ENCODE measurements at regions not wholly inside any gene's neighbourhood (a gene's known extent, or its start where the extent isn't known, plus 50 kb on each side); places are given as distances from the start of the nearest gene placed in this dataset.

DNA sequence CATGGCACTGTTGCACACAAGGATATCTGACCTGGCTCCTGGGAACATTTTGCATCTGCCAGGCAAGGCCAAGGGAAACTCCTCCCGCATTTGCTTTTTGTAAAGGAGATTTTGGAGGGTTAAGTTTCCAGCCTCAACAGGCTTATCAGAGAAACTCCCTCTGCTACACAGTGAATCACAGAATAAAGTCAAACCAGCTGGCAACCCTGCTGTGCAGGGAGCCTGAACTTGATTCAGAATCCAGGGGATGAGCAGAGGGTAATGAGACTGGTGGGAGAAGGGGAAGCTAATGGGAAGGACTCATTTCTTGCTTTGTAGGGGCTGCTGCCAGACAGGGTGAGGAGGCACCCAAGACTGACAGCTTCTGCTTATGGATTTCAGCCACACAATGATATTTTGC lies 185.3 kb upstream of the ISX start:
- Histone ChIP-seq H3K27me3 (ENCODE audit: control insufficient read depth in 4 of 4, insufficient read depth in 4 of 4, low read length in 3 of 4) (peaks cover 0 to 3% (median under 1%) of the 10 kb centered on the region in 4 donors), H3K9me3 (ENCODE audit: control insufficient read depth in 4 of 4, low read length in 3 of 4) (peaks cover 0 to 2% (median 0%) of the 10 kb centered on the region in 4 donors), H3K4me1 (ENCODE audit: control insufficient read depth in 4 of 4, insufficient read depth in 4 of 4, low read length in 3 of 4) (no peaks in the 10 kb centered on the region), H3K4me3 (ENCODE audit: low read depth in 1 of 3, low read length in 3 of 3) (no peak overlapping the region), H3K9ac (ENCODE audit: low read depth in 1 of 2, low read length in 2 of 2) (no peak overlapping the region), H3K27ac (ENCODE audit: low read depth in 1 of 2, low read length in 2 of 2) (no peak overlapping the region), H3K36me3 (ENCODE audit: control insufficient read depth in 4 of 4, insufficient read depth in 3 of 4, low read depth in 1 of 4, low read length in 3 of 4) (no peaks in the 10 kb centered on the region)
- DNase-seq (ENCODE audit: low spot score): no peak
- TF ChIP-seq, protein P1, sequence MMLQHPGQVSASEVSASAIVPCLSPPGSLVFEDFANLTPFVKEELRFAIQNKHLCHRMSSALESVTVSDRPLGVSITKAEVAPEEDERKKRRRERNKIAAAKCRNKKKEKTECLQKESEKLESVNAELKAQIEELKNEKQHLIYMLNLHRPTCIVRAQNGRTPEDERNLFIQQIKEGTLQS (IDR thresholded peaks at IDR 0.05): no peak
- 79% methylated on average over 1 of the region's 1 CpG for WGBS

DNA sequence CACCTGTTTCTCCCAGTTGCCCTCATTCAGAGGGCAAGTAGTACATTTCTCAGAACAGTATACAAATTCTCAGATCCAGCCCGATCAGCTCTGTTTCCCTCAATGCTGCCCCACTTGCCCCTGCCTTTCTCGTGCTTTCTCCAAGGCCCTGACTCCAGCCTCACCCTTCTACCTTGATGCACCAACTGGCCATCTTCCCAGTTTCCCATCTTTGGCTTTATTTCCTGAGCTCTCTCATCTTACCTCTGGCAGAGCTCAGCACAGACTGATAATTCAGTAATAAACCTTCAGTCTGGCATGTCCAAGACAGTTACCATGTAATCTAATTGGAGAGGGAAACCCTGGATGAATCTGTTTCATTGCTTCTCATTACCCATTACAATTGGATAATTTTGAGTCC lies 184.5 kb upstream of the ISX start:
- no peak overlapping the region for H3K4me3 ChIP-seq (ENCODE audit: low read depth in 1 of 3, low read length in 3 of 3)
- 80% methylated on average over 2 of the region's 2 CpGs for WGBS
- H3K4me1 ChIP-seq (ENCODE audit: control insufficient read depth in 4 of 4, insufficient read depth in 4 of 4, low read length in 3 of 4): no peaks in the 10 kb centered on the region
- H3K27ac ChIP-seq (ENCODE audit: low read depth in 1 of 2, low read length in 2 of 2): no peak overlapping the region
- peaks cover 0 to 3% (median 0%) of the 10 kb centered on the region in 4 donors for H3K27me3 ChIP-seq (ENCODE audit: control insufficient read depth in 4 of 4, insufficient read depth in 4 of 4, low read length in 3 of 4)
- no peak overlapping the region for H3K9ac ChIP-seq (ENCODE audit: low read depth in 1 of 2, low read length in 2 of 2)
- peaks cover 0 to 2% (median 0%) of the 10 kb centered on the region in 4 donors for H3K9me3 ChIP-seq (ENCODE audit: control insufficient read depth in 4 of 4, low read length in 3 of 4)
- no peak for DNase-seq (ENCODE audit: low spot score)
- H3K36me3 ChIP-seq (ENCODE audit: control insufficient read depth in 4 of 4, insufficient read depth in 3 of 4, low read depth in 1 of 4, low read length in 3 of 4): no peaks in the 10 kb centered on the region
- TF ChIP-seq, protein P2, sequence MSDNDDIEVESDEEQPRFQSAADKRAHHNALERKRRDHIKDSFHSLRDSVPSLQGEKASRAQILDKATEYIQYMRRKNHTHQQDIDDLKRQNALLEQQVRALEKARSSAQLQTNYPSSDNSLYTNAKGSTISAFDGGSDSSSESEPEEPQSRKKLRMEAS (IDR thresholded peaks at IDR 0.05): no peak
- no peak for TF ChIP-seq YY1 (IDR thresholded peaks at IDR 0.05)
- TF ChIP-seq GABPA (IDR thresholded peaks at IDR 0.05 in 1 of 2, conservative IDR thresholded peaks at IDR 0.05 in 1 of 2): no peak
- TF ChIP-seq JUND (IDR thresholded peaks at IDR 0.05): no peak
- no peak for TF ChIP-seq RXRA (IDR thresholded peaks at IDR 0.05)
- no peak for TF ChIP-seq HNF4A (conservative IDR thresholded peaks at IDR 0.05)
- no peak for TF ChIP-seq RAD21 (IDR thresholded peaks at IDR 0.05)

GRCh38 chr22:34885852-34886251 lies 180.1 kb upstream of the ISX start:
- Histone ChIP-seq H3K36me3 (ENCODE audit: control insufficient read depth in 4 of 4, insufficient read depth in 3 of 4, low read depth in 1 of 4, low read length in 3 of 4) (no peaks in the 10 kb centered on the region), H3K27me3 (ENCODE audit: control insufficient read depth in 4 of 4, insufficient read depth in 4 of 4, low read length in 3 of 4) (no peaks in the 10 kb centered on the region), H3K4me1 (ENCODE audit: control insufficient read depth in 4 of 4, insufficient read depth in 4 of 4, low read length in 3 of 4) (no peaks in the 10 kb centered on the region), H3K4me3 (ENCODE audit: low read depth in 1 of 3, low read length in 3 of 3) (no peak overlapping the region), H3K9ac (ENCODE audit: low read depth in 1 of 2, low read length in 2 of 2) (no peak overlapping the region), H3K9me3 (ENCODE audit: control insufficient read depth in 4 of 4, low read length in 3 of 4) (peaks cover 2 to 9% (median 5%) of the 10 kb centered on the region in 4 donors), H3K27ac (ENCODE audit: low read depth in 1 of 2, low read length in 2 of 2) (no peak overlapping the region)
- no peak for TF ChIP-seq SP1 (IDR thresholded peaks at IDR 0.05)
- TF ChIP-seq YY1 (IDR thresholded peaks at IDR 0.05): no peak
- TF ChIP-seq HNF4G (IDR thresholded peaks at IDR 0.05): no peak
- no peak for TF ChIP-seq FOXA2 (IDR thresholded peaks at IDR 0.05)
- no peak for TF ChIP-seq EGR1 (IDR thresholded peaks at IDR 0.05; ENCODE audit: low read depth in 2 of 2)
- TF ChIP-seq, protein P3, sequence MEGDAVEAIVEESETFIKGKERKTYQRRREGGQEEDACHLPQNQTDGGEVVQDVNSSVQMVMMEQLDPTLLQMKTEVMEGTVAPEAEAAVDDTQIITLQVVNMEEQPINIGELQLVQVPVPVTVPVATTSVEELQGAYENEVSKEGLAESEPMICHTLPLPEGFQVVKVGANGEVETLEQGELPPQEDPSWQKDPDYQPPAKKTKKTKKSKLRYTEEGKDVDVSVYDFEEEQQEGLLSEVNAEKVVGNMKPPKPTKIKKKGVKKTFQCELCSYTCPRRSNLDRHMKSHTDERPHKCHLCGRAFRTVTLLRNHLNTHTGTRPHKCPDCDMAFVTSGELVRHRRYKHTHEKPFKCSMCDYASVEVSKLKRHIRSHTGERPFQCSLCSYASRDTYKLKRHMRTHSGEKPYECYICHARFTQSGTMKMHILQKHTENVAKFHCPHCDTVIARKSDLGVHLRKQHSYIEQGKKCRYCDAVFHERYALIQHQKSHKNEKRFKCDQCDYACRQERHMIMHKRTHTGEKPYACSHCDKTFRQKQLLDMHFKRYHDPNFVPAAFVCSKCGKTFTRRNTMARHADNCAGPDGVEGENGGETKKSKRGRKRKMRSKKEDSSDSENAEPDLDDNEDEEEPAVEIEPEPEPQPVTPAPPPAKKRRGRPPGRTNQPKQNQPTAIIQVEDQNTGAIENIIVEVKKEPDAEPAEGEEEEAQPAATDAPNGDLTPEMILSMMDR (IDR thresholded peaks at IDR 0.05; ENCODE audit: low read depth, low read length, missing input control): no peak
- TF ChIP-seq RAD21 (IDR thresholded peaks at IDR 0.05): no peak
- TF ChIP-seq, protein P4, sequence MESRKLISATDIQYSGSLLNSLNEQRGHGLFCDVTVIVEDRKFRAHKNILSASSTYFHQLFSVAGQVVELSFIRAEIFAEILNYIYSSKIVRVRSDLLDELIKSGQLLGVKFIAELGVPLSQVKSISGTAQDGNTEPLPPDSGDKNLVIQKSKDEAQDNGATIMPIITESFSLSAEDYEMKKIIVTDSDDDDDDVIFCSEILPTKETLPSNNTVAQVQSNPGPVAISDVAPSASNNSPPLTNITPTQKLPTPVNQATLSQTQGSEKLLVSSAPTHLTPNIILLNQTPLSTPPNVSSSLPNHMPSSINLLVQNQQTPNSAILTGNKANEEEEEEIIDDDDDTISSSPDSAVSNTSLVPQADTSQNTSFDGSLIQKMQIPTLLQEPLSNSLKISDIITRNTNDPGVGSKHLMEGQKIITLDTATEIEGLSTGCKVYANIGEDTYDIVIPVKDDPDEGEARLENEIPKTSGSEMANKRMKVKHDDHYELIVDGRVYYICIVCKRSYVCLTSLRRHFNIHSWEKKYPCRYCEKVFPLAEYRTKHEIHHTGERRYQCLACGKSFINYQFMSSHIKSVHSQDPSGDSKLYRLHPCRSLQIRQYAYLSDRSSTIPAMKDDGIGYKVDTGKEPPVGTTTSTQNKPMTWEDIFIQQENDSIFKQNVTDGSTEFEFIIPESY (IDR thresholded peaks at IDR 0.05): no peak
- TF ChIP-seq TAF1 (conservative IDR thresholded peaks at IDR 0.05): no peak
- no peak for TF ChIP-seq RXRA (IDR thresholded peaks at IDR 0.05)
- TF ChIP-seq NR2F2 (IDR thresholded peaks at IDR 0.05): no peak
- TF ChIP-seq, protein P5, sequence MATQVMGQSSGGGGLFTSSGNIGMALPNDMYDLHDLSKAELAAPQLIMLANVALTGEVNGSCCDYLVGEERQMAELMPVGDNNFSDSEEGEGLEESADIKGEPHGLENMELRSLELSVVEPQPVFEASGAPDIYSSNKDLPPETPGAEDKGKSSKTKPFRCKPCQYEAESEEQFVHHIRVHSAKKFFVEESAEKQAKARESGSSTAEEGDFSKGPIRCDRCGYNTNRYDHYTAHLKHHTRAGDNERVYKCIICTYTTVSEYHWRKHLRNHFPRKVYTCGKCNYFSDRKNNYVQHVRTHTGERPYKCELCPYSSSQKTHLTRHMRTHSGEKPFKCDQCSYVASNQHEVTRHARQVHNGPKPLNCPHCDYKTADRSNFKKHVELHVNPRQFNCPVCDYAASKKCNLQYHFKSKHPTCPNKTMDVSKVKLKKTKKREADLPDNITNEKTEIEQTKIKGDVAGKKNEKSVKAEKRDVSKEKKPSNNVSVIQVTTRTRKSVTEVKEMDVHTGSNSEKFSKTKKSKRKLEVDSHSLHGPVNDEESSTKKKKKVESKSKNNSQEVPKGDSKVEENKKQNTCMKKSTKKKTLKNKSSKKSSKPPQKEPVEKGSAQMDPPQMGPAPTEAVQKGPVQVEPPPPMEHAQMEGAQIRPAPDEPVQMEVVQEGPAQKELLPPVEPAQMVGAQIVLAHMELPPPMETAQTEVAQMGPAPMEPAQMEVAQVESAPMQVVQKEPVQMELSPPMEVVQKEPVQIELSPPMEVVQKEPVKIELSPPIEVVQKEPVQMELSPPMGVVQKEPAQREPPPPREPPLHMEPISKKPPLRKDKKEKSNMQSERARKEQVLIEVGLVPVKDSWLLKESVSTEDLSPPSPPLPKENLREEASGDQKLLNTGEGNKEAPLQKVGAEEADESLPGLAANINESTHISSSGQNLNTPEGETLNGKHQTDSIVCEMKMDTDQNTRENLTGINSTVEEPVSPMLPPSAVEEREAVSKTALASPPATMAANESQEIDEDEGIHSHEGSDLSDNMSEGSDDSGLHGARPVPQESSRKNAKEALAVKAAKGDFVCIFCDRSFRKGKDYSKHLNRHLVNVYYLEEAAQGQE (IDR thresholded peaks at IDR 0.05): no peak
- no peak for TF ChIP-seq HNF4A (conservative IDR thresholded peaks at IDR 0.05)
- TF ChIP-seq, protein P2 (IDR thresholded peaks at IDR 0.05): no peak
- no peak for TF ChIP-seq JUND (IDR thresholded peaks at IDR 0.05)
- TF ChIP-seq GABPA (IDR thresholded peaks at IDR 0.05 in 1 of 2, conservative IDR thresholded peaks at IDR 0.05 in 1 of 2): no peak
- TF ChIP-seq, protein P1 (IDR thresholded peaks at IDR 0.05): no peak
- TF ChIP-seq FOXA1 (IDR thresholded peaks at IDR 0.05): no peak
- no peak for DNase-seq (ENCODE audit: low spot score)
- WGBS: 77% methylated on average over 3 of the region's 3 CpGs
